A549 (cell line): ENCODE measurements at regions not wholly inside any gene's neighbourhood (a gene's known extent, or its start where the extent isn't known, plus 50 kb on each side); places are given as distances from the start of the nearest gene placed in this dataset.

ENCODE experiments used
- ATAC-seq, 2 experiments: fragments of 200-7000 bp in 1 of 2; fragments of >200 bp in 1 of 2; cut with Nextera tagmentation in 1 of 2; cut with Tn5 transposase in 1 of 2; 3 replicates each; pipeline versions ENCODE4 v1.8.0 to v1.9.1; 2018 to 2020; ENCODE audit warnings: mild to moderate bottlenecking in 1 of 2, moderate library complexity in 1 of 2
- CTCF ChIA-PET: fragments of 300-600 bp; sonication (Branson Sonifier 250); formaldehyde crosslinking; extraction: SDS; loops from one replicate; lab custom pipeline; 2021; ENCODE audit warnings: antibody characterized with exemption, inconsistent platforms; lab: Yijun Ruan, JAX
- POLR2A ChIA-PET: fragments of 350-600 bp; formaldehyde crosslinking; extraction: SDS; loops from one replicate; lab custom pipeline; 2021; ENCODE audit warnings: antibody characterized with exemption, inconsistent platforms; lab: Yijun Ruan, JAX
- DNase-seq, 2 experiments: peaks; one replicate each; pipeline versions ENCODE4 v3.0.0 to v3.0.0-alpha.2; 2011 to 2016; ENCODE audit warnings: low read depth in 1 of 2, low spot score in 1 of 2
- FAIRE-seq: peaks from 2 replicates; lab custom pipeline; 2011; peaks lifted over from hg19 to GRCh38; lab: Jason Lieb, UNC
- H3K27ac ChIP-seq, 2 experiments: fragments of >200 bp; sonication (Bioruptor Twin); formaldehyde crosslinking; 3 replicates each; pipeline ENCODE4 v1.5.1; 2016 to 2017
- H3K4me1 ChIP-seq: fragments of >200 bp; sonication (Bioruptor Twin); formaldehyde crosslinking; 3 replicates; pipeline ENCODE4 v1.6.1; 2016
- H3K4me2 ChIP-seq: fragments of >200 bp; sonication (Bioruptor Twin); formaldehyde crosslinking; 3 replicates; pipeline ENCODE4 v1.6.1; 2016
- H3K4me3 ChIP-seq: fragments of >200 bp; sonication (Bioruptor Twin); formaldehyde crosslinking; 3 replicates; pipeline ENCODE4 v1.5.1; 2016
- H3K9me3 ChIP-seq: fragments of >200 bp; sonication (Bioruptor Twin); formaldehyde crosslinking; 3 replicates; pipeline ENCODE4 v1.6.1; 2016
- CBX2 ChIP-seq: fragments of 200-600 bp; sonication (generic); IDR thresholded peaks from 2 replicates; pipeline ENCODE4 v1.6.1; 2016; ENCODE audit warnings: low read depth, mild to moderate bottlenecking, borderline replicate concordance
- CEBPB ChIP-seq, 2 experiments: fragments of >200 bp in 1 of 2; sonication (Bioruptor Twin) in 1 of 2; formaldehyde crosslinking in 1 of 2; IDR thresholded peaks; 2 replicates each; pipeline ENCODE4 v1.6.1; 2012 to 2016
- FOSB ChIP-seq: fragments of 250-450 bp; sonication (Bioruptor Pico); IDR thresholded peaks from 2 replicates; pipeline ENCODE4 v1.5.0; 2020; ENCODE audit warnings: mild to moderate bottlenecking, moderate library complexity
- FOSL2 ChIP-seq, 2 experiments: fragments of 450-650 bp in 1 of 2; fragments of >200 bp in 1 of 2; sonication (Bioruptor Twin) in 1 of 2; formaldehyde crosslinking; IDR thresholded peaks; 2 replicates each; pipeline versions ENCODE4 v1.5.0 to v1.6.1; 2016 to 2020; ENCODE audit warnings: mild to moderate bottlenecking in 1 of 2, moderate library complexity in 1 of 2
- HOXA7 ChIP-seq: fragments of 250-450 bp; sonication (Bioruptor Pico); IDR thresholded peaks from 2 replicates; pipeline ENCODE4 v1.5.0; 2020; ENCODE audit warnings: mild to moderate bottlenecking, moderate library complexity
- MAFK ChIP-seq: fragments of 450-650 bp; IDR thresholded peaks from 2 replicates; pipeline ENCODE4 v1.6.1; 2014; ENCODE audit not compliant: partially characterized antibody
- MAZ ChIP-seq: fragments of 150-350 bp; IDR thresholded peaks from 2 replicates; pipeline ENCODE4 v1.6.1; 2014; ENCODE audit warnings: antibody characterized with exemption, low read depth, low read length, borderline replicate concordance
- NFE2L2 ChIP-seq: fragments of 150-350 bp; conservative IDR thresholded peaks from 2 replicates; pipeline ENCODE4 v1.6.1; 2014; ENCODE audit warnings: low read length
- RFX5 ChIP-seq: fragments of 450-650 bp; IDR thresholded peaks from 2 replicates; pipeline ENCODE4 v1.7.1; 2014; ENCODE audit warnings: antibody characterized with exemption, mild to moderate bottlenecking, moderate library complexity
- ZC3H11A ChIP-seq: fragments of 450-650 bp; IDR thresholded peaks from 2 replicates; pipeline ENCODE4 v1.6.1; 2014; ENCODE audit warnings: antibody characterized with exemption, mild to moderate bottlenecking
- WGBS: methylation state at CpG from one replicate; pipeline ENCODE4 v1.1.6; 2017; ENCODE audit errors: missing lambda C conversion rate; 5-methylcytosine and 5-hydroxymethylcytosine counted together
- TF ChIP-seq, protein P1 (sequence below): fragments of 250-450 bp; sonication (Bioruptor Pico); IDR thresholded peaks from 2 replicates; pipeline ENCODE4 v1.5.0; 2020; ENCODE audit warnings: low read depth, mild to moderate bottlenecking, moderate library complexity
- TF ChIP-seq, protein P2 (sequence below): fragments of 150-350 bp; IDR thresholded peaks from 2 replicates; pipeline ENCODE4 v1.6.1; 2014; ENCODE audit warnings: low read depth, mild to moderate bottlenecking, low read length
- TF ChIP-seq, protein P3 (sequence below): IDR thresholded peaks from 2 replicates; pipeline ENCODE4 v1.6.1; 2012
- TF ChIP-seq, protein P4 (sequence below): fragments of 450-650 bp; IDR thresholded peaks from 2 replicates; pipeline ENCODE4 v1.6.1; 2014; ENCODE audit warnings: antibody characterized with exemption

DNA sequence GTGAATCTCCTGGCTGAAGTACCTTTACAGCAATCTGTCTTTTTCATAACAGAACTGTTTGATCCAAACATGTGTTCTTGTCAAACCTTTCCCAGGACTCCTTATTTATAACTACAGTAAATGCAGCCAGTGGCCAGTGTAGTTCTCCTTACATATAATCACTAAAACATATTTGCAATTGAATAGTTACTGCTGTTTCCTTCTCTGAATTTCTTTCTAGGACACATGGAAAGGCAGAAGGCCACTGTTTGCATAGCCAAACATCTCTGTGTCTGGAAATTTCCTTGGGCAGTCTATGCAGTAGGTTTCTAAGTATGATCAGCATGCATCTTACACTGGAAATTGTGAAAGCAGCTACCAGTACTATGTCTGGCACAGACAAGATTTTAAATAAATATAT lies 57.4 kb upstream of the COL3A1 start (continued):
- TF ChIP-seq, protein P1, sequence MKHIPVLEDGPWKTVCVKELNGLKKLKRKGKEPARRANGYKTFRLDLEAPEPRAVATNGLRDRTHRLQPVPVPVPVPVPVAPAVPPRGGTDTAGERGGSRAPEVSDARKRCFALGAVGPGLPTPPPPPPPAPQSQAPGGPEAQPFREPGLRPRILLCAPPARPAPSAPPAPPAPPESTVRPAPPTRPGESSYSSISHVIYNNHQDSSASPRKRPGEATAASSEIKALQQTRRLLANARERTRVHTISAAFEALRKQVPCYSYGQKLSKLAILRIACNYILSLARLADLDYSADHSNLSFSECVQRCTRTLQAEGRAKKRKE (CRISPR knock-in tag): no peak
- TF ChIP-seq ZC3H11A (no peak), CBX2 (no peak), HOXA7 (CRISPR knock-in tag) (no peak), NFE2L2 (no peak)

DNA sequence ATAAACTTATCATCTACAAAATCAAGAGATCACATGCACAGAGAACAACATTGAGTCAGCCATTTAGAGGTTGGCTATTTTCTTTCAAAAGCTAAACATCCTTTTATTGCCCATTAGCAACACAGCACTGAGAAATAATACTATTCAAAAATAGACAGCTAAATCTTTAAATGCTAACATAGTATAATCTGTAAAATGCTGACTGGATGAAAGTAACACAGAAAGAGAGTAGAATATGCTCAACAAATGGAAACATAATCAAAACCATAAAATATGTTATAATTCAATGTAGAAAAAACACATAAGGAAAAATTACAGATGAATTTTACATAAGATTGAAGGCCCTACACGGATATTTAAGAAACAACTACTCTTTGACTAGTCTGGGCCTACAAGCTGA lies 56.5 kb upstream of the COL3A1 start:
- FAIRE-seq: no peak
- CTCF ChIA-PET: no interaction called here
- no peak for DNase-seq
- Histone ChIP-seq H3K4me1 (no peaks in the 10 kb centered on the region), H3K4me2 (no peak overlapping the region), H3K9me3 (no peaks in the 10 kb centered on the region)
- ATAC-seq: no peak
- TF ChIP-seq, protein P2, sequence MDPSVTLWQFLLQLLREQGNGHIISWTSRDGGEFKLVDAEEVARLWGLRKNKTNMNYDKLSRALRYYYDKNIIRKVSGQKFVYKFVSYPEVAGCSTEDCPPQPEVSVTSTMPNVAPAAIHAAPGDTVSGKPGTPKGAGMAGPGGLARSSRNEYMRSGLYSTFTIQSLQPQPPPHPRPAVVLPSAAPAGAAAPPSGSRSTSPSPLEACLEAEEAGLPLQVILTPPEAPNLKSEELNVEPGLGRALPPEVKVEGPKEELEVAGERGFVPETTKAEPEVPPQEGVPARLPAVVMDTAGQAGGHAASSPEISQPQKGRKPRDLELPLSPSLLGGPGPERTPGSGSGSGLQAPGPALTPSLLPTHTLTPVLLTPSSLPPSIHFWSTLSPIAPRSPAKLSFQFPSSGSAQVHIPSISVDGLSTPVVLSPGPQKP: no peak
- peak; percentile 32 for TF ChIP-seq MAFK
- TF ChIP-seq, all 56 proteins: peak for 1
- 58% methylated on average over 1 of the region's 1 CpG for WGBS
- H3K27ac ChIP-seq: no peak overlapping the region
- POLR2A ChIA-PET: no interaction called here
- no peak overlapping the region for H3K4me3 ChIP-seq

DNA sequence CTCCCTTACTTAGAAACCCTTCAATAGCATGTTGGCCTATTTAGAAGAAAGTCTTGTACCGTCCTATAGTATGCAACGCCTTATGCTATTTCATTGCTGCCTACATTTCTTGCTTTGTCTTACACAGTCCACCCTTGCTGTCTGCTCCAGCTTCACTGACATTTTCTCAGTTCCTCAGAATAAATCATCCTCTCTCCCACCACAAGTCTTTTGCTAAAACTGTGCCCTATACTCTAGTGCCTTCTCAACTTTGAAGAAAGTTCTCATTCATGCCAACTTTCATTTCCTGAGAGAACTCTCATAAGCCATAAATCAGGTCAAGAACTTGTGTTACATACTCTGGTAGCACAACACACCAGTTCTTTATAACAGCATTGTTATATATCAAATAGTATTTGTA lies 54.3 kb upstream of the COL3A1 start:
- FAIRE-seq: no peak
- Histone ChIP-seq H3K4me3 (no peak overlapping the region), H3K4me1 (no peaks in the 10 kb centered on the region), H3K4me2 (no peak overlapping the region), H3K27ac (no peak overlapping the region), H3K9me3 (no peaks in the 10 kb centered on the region)
- ChIA-PET CTCF (interaction anchor here (0.7 kb wide), 1 partner anchor 10 kb away, joined by 3 read pairs; no protein-coding TSS in a partner anchor), POLR2A (interaction anchor here (0.6 kb wide), 1 partner anchor 12 kb away, joined by 7 read pairs; no protein-coding TSS in a partner anchor)
- no peak for ATAC-seq
- DNase-seq: no peak
- WGBS: 76% methylated on average over 2 of the region's 2 CpGs
- TF ChIP-seq, protein P3, sequence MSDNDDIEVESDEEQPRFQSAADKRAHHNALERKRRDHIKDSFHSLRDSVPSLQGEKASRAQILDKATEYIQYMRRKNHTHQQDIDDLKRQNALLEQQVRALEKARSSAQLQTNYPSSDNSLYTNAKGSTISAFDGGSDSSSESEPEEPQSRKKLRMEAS: no peak
- TF ChIP-seq MAZ (no peak), RFX5 (no peak), FOSL2 (IDR thresholded peaks at IDR 0.05) (no peak), FOSL2 (CRISPR knock-in tag; IDR thresholded peaks at IDR 0.05) (no peak)

DNA sequence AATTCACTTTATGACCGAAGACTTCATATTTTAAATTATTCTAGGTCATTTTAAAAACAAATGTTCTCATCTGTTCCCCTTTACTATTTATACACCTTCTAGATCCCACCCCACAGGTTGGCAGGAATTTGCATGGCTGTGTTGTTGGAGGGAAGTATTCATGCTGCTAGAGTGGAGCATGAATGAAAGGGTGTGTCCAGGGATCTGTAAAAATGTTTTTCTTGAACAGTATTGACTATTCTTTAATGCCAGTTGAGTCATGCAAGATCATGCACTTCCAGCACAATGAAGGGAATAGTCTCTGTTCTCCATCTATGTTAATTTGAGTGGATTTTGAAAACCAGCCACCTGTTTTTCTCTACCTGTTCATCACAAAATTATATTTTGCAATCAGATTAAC lies 52.0 kb upstream of the COL3A1 start:
- Histone ChIP-seq H3K4me2 (no peak overlapping the region), H3K4me1 (no peaks in the 10 kb centered on the region), H3K27ac (no peak overlapping the region), H3K4me3 (no peak overlapping the region), H3K9me3 (no peaks in the 10 kb centered on the region; the same call in 2 of the 3 replicates)
- no peak for ATAC-seq
- WGBS: 77% methylated on average over 1 of the region's 1 CpG
- no peak for TF ChIP-seq NFE2L2
- TF ChIP-seq CEBPB (IDR thresholded peaks at IDR 0.05): no peak
- TF ChIP-seq, protein P2: no peak
- TF ChIP-seq FOSB (CRISPR knock-in tag): no peak
- TF ChIP-seq, protein P4, sequence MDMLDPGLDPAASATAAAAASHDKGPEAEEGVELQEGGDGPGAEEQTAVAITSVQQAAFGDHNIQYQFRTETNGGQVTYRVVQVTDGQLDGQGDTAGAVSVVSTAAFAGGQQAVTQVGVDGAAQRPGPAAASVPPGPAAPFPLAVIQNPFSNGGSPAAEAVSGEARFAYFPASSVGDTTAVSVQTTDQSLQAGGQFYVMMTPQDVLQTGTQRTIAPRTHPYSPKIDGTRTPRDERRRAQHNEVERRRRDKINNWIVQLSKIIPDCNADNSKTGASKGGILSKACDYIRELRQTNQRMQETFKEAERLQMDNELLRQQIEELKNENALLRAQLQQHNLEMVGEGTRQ: no peak
- ChIA-PET CTCF (no interaction called here), POLR2A (no interaction called here)
- FAIRE-seq: no peak
- DNase-seq: no peak
